ENCODE measurements at regions not wholly inside any gene's neighbourhood (a gene's known extent, or its start where the extent isn't known, plus 50 kb on each side); places are given as distances from the start of the nearest gene placed in this dataset.
A peak's percentile ranks its signal among the peaks of the same experiment; 100 is the strongest.

GRCh38 chr6:105616521-105616920 lies 213.6 kb upstream of the PREP start:
- peak; percentile 31 for DNase-seq (ENCODE audit: low read depth)

- peak; percentile 18 for DNase-seq (ENCODE audit: low read depth)
Measured at GRCh38 chr6:105611606-105612005, 208.7 kb upstream of the PREP start.

GRCh38 chr6:105609375-105609991 lies 206.6 kb upstream of the PREP start:
- DNase-seq (ENCODE audit: low read depth), result peak; percentile 97

- DNase-seq (ENCODE audit: low read depth), result peak; percentile 100
Measured at GRCh38 chr6:105608711-105609374, 206.0 kb upstream of the PREP start.

- peak; percentile 53 for DNase-seq (ENCODE audit: low read depth)
Measured at GRCh38 chr6:105607636-105608621, 205.0 kb upstream of the PREP start.

GRCh38 chr6:105606831-105607463 lies 204.1 kb upstream of the PREP start:
- peak; percentile 53 for DNase-seq (ENCODE audit: low read depth)

- no peak for DNase-seq (ENCODE audit: low read depth)
Measured at GRCh38 chr6:105604587-105604884, 201.7 kb upstream of the PREP start.

GRCh38 chr6:105603788-105604586 lies 201.1 kb upstream of the PREP start:
- DNase-seq (ENCODE audit: low read depth), result peak; percentile 54

- DNase-seq (ENCODE audit: low read depth), result peak; percentile 95
Measured at GRCh38 chr6:105601541-105602236, 198.8 kb upstream of the PREP start.

GRCh38 chr6:105600336-105601260 lies 197.7 kb upstream of the PREP start:
- DNase-seq (ENCODE audit: low read depth), result peak; percentile 62

GRCh38 chr6:105598264-105598663 lies 195.4 kb upstream of the PREP start:
- DNase-seq (ENCODE audit: low read depth), result no peak

- peak; percentile 99 for DNase-seq (ENCODE audit: low read depth)
Measured at GRCh38 chr6:105596284-105596755, 193.4 kb upstream of the PREP start.

- no peak for DNase-seq (ENCODE audit: low read depth)
Measured at GRCh38 chr6:105595829-105596228, 192.9 kb upstream of the PREP start.

- peak; percentile 74 for DNase-seq (ENCODE audit: low read depth)
Measured at GRCh38 chr6:105594821-105595220, 191.9 kb upstream of the PREP start.

GRCh38 chr6:105593805-105594671 lies 191.2 kb upstream of the PREP start:
- peak; percentile 86 for DNase-seq (ENCODE audit: low read depth)

- peak; percentile 78 for DNase-seq (ENCODE audit: low read depth)
Measured at GRCh38 chr6:105593056-105593690, 190.3 kb upstream of the PREP start.

GRCh38 chr6:105592329-105592728 lies 189.4 kb upstream of the PREP start:
- DNase-seq (ENCODE audit: low read depth), result peak; percentile 100

- peak; percentile 86 for DNase-seq (ENCODE audit: low read depth)
Measured at GRCh38 chr6:105591053-105591452, 188.2 kb upstream of the PREP start.
